GM04503 (cell line): ENCODE measurements at regions not wholly inside any gene's neighbourhood (a gene's known extent, or its start where the extent isn't known, plus 50 kb on each side); places are given as distances from the start of the nearest gene placed in this dataset.
A peak's percentile ranks its signal among the peaks of the same experiment; 100 is the strongest.
"Not testable (repeated sequence)": the region's sequence is repeated elsewhere in the genome, so short reads cannot be mapped to it uniquely, and the experiment has no call there.

Experiments used
- DNase-seq: peaks from one replicate; pipeline ENCODE4 v3.0.0-alpha.2; 2012; ENCODE audit warnings: low read depth

DNA sequence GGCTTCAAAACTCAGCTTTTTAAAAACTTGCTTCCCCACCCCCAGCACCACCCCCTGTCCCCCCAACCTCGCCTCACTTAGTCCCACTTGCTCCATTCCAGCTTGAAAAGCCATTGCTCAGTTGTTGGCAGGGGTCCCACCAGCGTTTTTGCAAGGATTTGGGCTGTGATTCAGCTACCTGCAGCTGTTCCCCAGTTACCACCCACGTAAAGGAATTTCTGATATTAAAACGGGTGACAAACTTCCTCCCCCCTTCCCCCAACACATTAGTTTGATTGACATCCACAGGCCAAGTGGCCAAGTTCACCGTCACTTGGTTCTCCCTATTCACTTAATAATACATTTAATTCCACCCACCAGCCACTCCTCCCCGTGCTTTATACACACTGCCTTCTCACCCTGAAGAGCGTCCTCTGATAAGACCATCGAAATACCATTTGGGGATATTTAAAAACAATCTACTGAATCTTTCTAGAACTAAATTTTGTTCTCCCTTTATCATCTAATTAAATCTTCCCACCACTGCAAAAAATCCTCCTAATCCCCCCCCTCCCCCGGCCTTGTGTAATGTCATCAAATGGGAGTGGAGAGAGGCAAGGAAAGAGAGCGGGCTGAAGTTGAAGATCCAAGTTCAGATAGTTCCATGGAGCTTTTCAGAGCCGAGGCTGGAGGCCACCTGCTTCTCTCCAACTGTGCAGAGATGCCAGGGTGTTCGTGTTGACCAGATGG is 55.1 kb downstream of the SOX9 start:
- no peak for DNase-seq

DNA sequence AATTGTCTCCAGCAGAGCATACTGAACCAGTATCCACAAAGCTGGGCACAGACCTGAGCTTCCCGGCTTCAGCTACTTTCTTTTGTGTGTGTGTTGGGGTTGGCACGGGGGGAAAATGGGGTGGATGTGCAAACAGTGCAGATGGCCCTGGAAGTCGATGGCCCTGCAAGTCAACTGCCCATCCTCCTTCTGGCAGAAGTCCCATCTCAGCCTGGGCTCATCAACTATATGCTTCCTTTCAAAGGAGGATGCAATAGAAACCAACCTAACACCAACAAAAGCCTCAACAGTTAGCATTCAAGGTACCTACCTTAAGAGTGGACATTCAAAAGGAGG is 55.7 kb downstream of the SOX9 start:
- no peak for DNase-seq

DNA sequence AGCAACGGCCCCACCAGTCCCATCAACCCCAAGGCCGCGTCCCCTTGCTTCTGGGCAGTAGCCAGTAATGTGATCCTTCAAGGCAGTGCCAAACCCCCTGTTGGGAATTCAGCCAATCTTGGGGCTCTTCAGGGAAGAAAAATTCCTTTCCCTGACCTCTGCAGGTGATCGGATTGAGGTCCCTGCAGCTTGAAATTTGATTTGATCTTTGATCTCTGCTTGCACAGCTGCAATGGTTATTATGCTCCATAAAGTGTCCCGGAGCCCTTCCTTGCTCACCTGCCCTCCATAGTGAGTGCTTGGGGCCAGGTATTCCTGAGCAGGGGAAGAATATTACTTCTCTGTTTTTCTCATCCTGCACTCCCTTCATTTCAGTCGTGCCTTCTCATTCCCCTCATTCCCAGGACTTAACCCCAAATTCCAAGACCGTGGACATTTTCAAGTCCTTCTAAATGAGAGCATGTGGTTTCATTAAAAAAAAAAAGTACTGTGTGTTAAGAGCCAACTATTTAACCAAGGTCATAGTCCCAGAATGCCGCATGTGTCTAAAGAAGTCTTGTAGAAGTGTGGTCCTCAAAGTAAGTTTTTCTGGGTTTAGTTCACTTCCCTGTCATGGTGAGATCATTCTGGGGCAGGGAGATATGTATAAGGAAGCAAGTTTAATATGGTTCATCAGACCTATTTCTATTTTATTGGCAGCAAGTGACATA is 56.3 kb downstream of the SOX9 start:
- no peak for DNase-seq

DNA sequence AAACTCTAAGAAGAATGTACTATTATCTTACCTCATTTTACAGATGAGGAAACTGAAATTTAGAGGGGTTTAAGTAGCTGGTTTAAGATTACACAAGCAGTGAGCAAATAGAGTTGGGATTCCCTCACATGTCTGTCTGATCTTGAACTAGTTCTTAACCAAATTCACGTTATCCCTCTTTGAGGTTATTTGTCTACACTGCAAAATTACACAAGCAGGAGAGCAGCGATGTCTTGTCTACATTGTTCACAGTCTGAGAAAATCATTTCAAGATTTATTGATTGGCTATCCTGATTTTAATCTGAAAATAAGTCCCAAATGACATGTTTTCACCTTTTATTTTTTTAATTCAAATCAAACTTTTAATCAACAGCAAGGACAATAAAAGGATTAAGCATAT is 56.9 kb downstream of the SOX9 start:
- DNase-seq, result no peak

DNA sequence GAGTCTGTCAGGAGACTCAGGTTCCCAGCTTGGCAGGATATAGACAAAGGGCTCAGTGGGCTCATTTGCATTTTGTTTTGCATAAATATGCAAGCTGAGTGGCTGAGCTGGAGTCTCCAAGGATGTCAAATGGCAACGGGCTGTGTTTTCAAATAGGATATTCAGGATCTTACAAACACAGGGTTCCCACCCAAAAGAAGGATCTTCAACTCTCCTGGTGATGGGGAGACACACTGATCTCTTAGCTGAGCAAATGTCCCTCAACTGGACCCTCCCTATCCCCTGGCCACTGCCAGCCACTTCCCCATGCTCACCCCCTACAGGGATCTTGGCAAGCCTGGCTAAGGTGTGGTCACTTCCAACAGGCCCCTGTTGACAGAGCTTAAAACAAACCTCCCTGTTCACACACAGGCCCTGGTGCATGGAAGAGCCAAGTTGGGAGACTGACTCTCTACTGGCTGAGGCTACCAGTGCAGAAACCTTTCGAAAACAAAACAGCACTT is 61.6 kb downstream of the SOX9 start:
- no peak for DNase-seq

GRCh38 chr17:72183194-72183685 is 62.4 kb downstream of the SOX9 start:
- DNase-seq, result no peak

DNA sequence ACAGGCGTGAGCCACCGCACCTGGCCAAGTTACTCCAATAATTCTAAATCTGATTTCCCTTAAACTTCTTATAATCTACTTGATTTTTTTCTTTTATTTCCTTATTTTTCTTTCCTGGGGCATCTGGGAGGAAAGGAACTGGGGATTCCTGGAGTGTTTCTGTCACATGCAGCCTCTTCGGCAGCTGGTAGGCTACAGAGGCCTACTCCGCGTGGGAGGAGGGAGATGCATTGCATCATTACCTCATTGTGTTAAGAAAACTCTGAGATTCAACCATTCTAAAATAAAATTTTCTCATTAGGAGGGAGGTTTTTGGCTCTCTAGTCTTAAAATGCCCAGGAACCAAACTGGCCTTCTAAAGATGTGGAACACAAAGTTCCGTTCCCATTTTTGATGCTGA is 64.0 kb downstream of the SOX9 start:
- no peak for DNase-seq

GRCh38 chr17:72185564-72185963 is 64.7 kb downstream of the SOX9 start:
- no peak for DNase-seq

- no peak for DNase-seq
Observed at GRCh38 chr17:72187556-72187955, 66.7 kb downstream of the SOX9 start.

DNA sequence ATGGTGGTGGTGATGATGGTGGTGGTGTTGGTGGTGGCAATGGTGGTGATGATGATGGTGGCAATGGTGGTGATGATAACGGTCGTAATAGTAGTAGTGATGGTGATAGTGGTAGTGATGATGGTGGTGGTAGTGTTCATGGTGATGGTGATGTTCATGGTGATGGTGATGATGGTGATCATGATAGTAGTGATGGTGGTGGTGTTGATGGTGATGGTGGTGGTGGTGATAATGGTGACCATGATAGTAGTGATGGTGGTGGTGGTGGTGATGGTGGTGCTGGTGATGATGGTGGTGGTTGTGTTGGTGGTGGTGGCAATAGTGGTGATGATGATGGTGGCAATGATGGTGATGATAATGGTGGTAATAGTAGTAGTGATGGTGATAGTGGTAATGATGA is 68.0 kb downstream of the SOX9 start:
- DNase-seq, result no peak

GRCh38 chr17:72189768-72190593 is 69.2 kb downstream of the SOX9 start:
- DNase-seq, result no peak

GRCh38 chr17:72191356-72191755 is 70.5 kb downstream of the SOX9 start:
- DNase-seq, result no peak

DNA sequence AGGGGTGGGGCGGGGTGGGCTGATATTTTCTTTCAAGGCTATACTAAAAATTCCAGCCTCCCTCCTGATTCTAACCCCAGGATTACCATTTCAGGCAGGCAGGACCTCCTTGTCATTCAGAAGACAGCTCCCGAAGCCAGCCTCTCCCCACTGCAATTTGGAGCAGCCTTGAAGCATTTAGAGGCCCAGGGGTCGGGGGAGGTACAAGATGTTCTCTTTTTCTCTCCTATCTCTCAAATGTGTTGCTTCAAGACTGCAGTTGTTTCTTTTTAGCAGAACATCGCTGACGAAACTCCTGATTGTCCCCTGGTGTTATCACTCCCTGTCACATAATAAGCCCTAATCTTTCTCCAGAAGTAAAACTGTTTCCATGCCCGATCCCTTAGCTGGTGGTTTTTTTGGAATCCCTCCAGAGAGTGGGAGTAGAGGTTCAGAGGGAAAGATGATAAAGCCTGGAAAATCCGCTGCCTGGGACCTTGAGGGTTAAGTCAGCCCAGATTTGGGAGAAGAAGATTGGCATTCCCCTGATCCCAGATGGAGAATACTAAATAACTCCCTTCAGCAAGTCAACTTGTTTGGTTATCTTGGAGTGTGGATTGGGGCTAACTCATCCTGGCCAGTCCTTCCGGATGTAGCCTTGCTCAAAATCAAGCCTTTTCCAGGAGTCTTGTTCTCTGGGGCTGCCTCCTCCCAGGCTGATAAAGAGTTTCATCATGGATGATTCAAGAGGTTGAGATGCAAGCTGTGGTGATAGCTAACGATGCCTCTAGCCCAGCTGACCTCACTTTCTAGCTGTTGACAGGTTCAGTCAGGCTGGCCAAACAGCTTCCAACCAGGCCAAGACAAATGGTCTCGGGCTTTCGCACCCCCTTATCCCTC is 71.3 kb downstream of the SOX9 start:
- DNase-seq, result peak; percentile 73

DNA sequence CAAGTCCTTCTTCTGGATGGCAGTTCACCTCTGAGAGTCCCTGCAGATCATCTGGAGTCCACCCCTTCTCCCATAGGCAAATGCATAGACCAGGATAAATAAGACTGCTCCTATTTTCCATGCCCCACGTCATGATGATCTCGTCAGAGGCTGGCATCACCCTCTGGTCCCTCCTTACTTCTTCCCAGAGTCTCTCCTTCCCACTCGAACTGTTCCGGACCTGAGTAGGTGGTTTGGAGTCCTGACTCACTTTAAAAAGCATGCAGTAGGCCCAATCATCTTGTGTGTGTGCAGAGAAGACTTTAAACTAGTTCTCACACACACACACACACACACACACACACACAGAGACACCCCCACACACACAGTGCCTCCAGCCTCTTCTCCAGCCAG is 72.0 kb downstream of the SOX9 start:
- peak; percentile 13 for DNase-seq

DNA sequence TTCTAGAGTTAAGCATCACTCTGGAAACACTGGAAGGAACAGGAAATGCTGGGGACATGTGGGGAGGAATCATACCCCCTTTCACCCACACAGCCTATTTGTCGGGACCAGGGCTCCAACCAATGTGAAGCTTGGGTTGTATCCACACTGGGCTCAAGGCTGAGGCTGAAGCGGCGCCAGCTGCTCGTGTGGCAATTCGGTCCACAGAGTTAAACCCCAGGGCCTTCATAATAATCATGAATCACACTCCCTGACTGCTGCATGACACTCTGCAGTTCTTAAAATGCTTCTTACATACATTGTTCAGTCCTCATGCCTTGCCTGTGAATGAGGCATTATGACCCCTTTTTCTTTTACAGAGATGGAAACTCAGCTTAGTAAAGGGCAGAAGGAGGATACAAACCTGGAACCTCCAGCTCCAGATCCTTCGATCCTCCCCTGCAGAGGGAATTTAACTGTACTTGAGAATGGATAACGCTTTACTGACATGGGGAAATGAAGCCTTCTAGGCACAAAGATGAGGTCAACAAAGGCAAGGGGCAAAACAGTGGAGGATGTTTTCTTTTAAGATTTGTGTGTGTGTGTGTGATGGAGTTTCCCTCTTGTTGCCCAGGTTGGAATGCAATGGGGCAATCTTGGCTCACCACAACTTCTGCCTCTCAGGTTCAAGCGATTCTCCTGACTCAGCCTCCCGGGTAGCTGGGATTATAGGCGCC is 72.7 kb downstream of the SOX9 start:
- no peak for DNase-seq

DNA sequence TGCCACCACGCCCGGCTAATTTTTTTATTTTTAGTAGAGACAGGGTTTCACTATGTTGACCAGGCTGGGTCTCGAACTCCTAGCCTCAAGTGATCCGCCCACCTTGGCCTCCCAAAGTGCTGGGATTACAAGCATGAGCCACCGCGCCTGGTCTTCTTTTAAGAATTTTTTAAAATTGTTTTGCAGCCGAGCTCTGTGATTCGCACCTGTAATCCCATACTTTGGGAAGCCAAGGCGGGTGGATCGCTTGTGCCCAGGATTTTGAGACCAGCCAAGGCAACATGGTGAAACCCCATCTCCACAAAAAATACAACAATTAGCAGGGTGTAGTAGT is 73.3 kb downstream of the SOX9 start:
- not testable (repeated sequence) for DNase-seq

DNA sequence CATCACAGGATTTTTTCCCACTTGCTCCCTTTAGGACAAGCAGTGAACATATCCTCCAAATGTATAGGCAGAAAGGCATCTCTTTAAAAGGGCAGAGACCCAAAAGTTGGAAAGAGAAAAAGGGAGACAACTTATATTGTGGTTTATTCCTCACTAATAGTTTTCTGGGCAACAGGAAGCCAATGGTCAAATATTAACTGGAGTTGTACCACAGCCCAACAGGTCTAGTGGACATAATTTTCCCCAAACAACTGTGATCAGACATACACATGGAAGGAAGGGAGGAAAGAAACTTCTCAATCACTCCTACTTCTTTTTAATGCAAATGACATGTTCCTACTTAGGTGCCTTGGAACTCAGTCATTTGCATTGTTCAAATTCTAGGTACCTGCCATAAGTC is 78.4 kb downstream of the SOX9 start:
- DNase-seq, result no peak

- DNase-seq, result no peak
Observed at GRCh38 chr17:72204742-72205141, 83.9 kb downstream of the SOX9 start.

GRCh38 chr17:72205357-72205756 is 84.5 kb downstream of the SOX9 start:
- no peak for DNase-seq

DNA sequence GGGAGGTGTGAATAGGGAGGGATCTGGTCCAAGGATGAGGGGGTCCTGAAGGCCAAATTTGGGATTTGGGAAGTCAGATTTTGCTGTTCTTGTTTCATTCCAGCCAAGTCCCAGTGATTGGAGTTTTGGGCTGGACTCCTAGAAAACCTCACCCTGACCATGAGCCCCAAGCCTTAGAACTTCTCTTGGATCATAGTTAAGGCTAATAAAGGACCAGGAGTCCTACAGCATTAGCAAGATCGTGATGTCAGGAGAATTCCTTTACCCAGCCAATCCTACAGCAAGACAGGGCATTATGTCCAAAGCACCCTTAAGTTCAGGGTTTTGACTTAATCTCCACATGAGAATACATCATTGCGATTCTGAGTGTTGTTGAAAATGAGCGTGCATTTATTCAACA is 85.0 kb downstream of the SOX9 start:
- DNase-seq, result no peak

- DNase-seq, result no peak
Observed at GRCh38 chr17:72206376-72206775, 85.6 kb downstream of the SOX9 start.
